SK-N-SH (cell line): ENCODE measurements at regions not wholly inside any gene's neighbourhood (a gene's known extent, or its start where the extent isn't known, plus 50 kb on each side); places are given as distances from the start of the nearest gene placed in this dataset.

Source experiments
- CTCF ChIA-PET: fragments of 300-600, 350-600 bp; formaldehyde crosslinking; extraction: SDS; loops from one replicate; lab custom pipeline; 2021; lab: Yijun Ruan, JAX
- POLR2A ChIA-PET: fragments of 350-600 bp; sonication (Branson Sonifier 250); formaldehyde crosslinking; extraction: SDS; loops from one replicate; lab custom pipeline; 2020; ENCODE audit warnings: antibody characterized with exemption, inconsistent platforms; lab: Yijun Ruan, JAX
- DNase-seq: peaks from one replicate; pipeline ENCODE4 v3.0.0; 2012
- H2AFZ ChIP-seq: fragments of 200-600 bp; sonication (generic); 2 replicates; pipeline ENCODE4 v1.8.1; 2016; ENCODE audit warnings: antibody characterized with exemption, mild to moderate bottlenecking, low read depth
- H3F3A ChIP-seq: fragments of 200-600 bp; sonication (generic); replicated peaks from 2 replicates; pipeline ENCODE3; 2016; ENCODE audit warnings: antibody characterized with exemption, mild to moderate bottlenecking; ENCODE audit not compliant: insufficient read depth
- H3K27ac ChIP-seq, 2 experiments: fragments of 200-500 bp in 1 of 2; fragments of 200-600 bp in 1 of 2; sonication (Bioruptor generic) in 1 of 2; sonication (generic), shearing (Covaris generic) in 1 of 2; 2 replicates each; pipeline versions ENCODE4 v1.5.1 to v1.6.1; 2014 to 2016; ENCODE audit warnings: low read depth in 2 of 2, inconsistent platforms in 1 of 2, low read length in 1 of 2, mild to moderate bottlenecking in 1 of 2, mixed read lengths in 1 of 2
- H3K27me3 ChIP-seq: fragments of 200-600 bp; sonication (generic), shearing (Covaris generic); 2 replicates; pipeline ENCODE4 v1.6.1; 2016; ENCODE audit warnings: mixed run types; ENCODE audit not compliant: insufficient read depth
- H3K36me3 ChIP-seq, 2 experiments: fragments of 200-500 bp in 1 of 2; fragments of 200-600 bp in 1 of 2; sonication (Bioruptor generic) in 1 of 2; sonication (generic) in 1 of 2; replicated peaks in 1 of 2; 2 replicates each; pipeline versions ENCODE3 to v1.5.1; 2014 to 2016; ENCODE audit warnings: low read length in 1 of 2, mild to moderate bottlenecking in 1 of 2; ENCODE audit not compliant: insufficient read depth in 2 of 2, control insufficient read depth in 1 of 2
- H3K4me1 ChIP-seq, 2 experiments: fragments of 200-500 bp in 1 of 2; fragments of 200-600 bp in 1 of 2; sonication (Bioruptor generic) in 1 of 2; sonication (generic), shearing (Covaris generic) in 1 of 2; 2 replicates each; pipeline versions ENCODE4 v1.5.1 to v1.6.1; 2014 to 2016; ENCODE audit warnings: low read depth in 1 of 2, low read length in 1 of 2, mixed run types in 1 of 2; ENCODE audit not compliant: insufficient read depth in 2 of 2, control insufficient read depth in 1 of 2
- H3K4me2 ChIP-seq: fragments of 200-600 bp; sonication (generic), shearing (Covaris generic); 2 replicates; pipeline ENCODE4 v1.6.1; 2017; ENCODE audit warnings: mixed run types
- H3K4me3 ChIP-seq, 2 experiments: fragments of 200-500 bp in 1 of 2; fragments of 200-600 bp in 1 of 2; sonication (Bioruptor generic) in 1 of 2; sonication (generic), shearing (Covaris generic) in 1 of 2; 2 replicates each; pipeline versions ENCODE4 v1.5.1 to v1.8.1; 2014 to 2016; ENCODE audit warnings: low read depth in 2 of 2, inconsistent platforms in 1 of 2, low read length in 1 of 2, mild to moderate bottlenecking in 1 of 2, mixed read lengths in 1 of 2, moderate library complexity in 1 of 2
- H3K79me2 ChIP-seq: fragments of 200-600 bp; sonication (generic); 2 replicates; pipeline ENCODE4 v1.8.1; 2017; ENCODE audit warnings: mild to moderate bottlenecking; ENCODE audit not compliant: insufficient read depth
- H3K9ac ChIP-seq: fragments of 200-600 bp; sonication (generic); 2 replicates; pipeline ENCODE4 v1.6.1; 2017; ENCODE audit warnings: mixed run types
- H3K9me2 ChIP-seq: fragments of 200-600 bp; sonication (generic); 2 replicates; pipeline ENCODE4 v1.6.1; 2017; ENCODE audit warnings: mixed run types
- H3K9me3 ChIP-seq: fragments of 200-600 bp; sonication (generic); 2 replicates; pipeline ENCODE4 v1.6.1; 2017; ENCODE audit warnings: mixed run types, mild to moderate bottlenecking, moderate library complexity
- H4K20me1 ChIP-seq: fragments of 200-600 bp; sonication (generic); 2 replicates; pipeline ENCODE4 v1.6.1; 2017; ENCODE audit warnings: mild to moderate bottlenecking, mixed run types; ENCODE audit not compliant: insufficient read depth
- EP300 ChIP-seq, 2 experiments: IDR thresholded peaks; 2 replicates each; pipeline versions ENCODE4 v1.4.0 to v1.6.1; 2012; ENCODE audit warnings: borderline replicate concordance in 1 of 2, low read depth in 1 of 2, low read length in 1 of 2
- GATA2 ChIP-seq: sonication (generic); formaldehyde crosslinking; IDR thresholded peaks from 2 replicates; pipeline ENCODE4 v1.5.0; 2020; ENCODE audit warnings: mild to moderate bottlenecking, missing genetic modification reagents
- IRF3 ChIP-seq: fragments of 150-350 bp; IDR thresholded peaks from 2 replicates; pipeline ENCODE4 v1.6.1; 2016; ENCODE audit warnings: mild to moderate bottlenecking, low read depth, low read length
- NRF1 ChIP-seq: IDR thresholded peaks from 2 replicates; pipeline ENCODE4 v1.6.1; 2012; ENCODE audit warnings: low read depth, mild to moderate bottlenecking, low read length
- POLR2AphosphoS5 ChIP-seq: IDR thresholded peaks from 2 replicates; pipeline ENCODE4 v1.6.1; 2012; ENCODE audit warnings: low read depth, low read length
- RCOR1 ChIP-seq: fragments of 150-350 bp; IDR thresholded peaks from 2 replicates; pipeline ENCODE4 v1.6.1; 2017; ENCODE audit warnings: antibody characterized with exemption, low read length
- REST ChIP-seq: IDR thresholded peaks from 2 replicates; pipeline ENCODE4 v1.6.1; 2012; ENCODE audit warnings: mild to moderate bottlenecking, low read depth, low read length, moderate library complexity
- WGBS: methylation state at CpG from one replicate; pipeline ENCODE4 v1.1.6; 2017; ENCODE audit warnings: low lambda C conversion rate; 5-methylcytosine and 5-hydroxymethylcytosine counted together

- H3K9ac ChIP-seq, result no peak overlapping the region
- WGBS, result 12% methylated on average over 5 of the region's 5 CpGs
- POLR2A ChIA-PET, result no interaction called here
Observed at GRCh38 chr15:46879032-46879770, 838.1 kb upstream of the SEMA6D start.

More at GRCh38 chr15:46879032-46879770, 838.1 kb upstream of the SEMA6D start:
- Histone ChIP-seq H3K9me2 (no peaks in the 10 kb centered on the region), H3K4me3 (no peak overlapping the region), H3K79me2 (no peaks in the 10 kb centered on the region), H3F3A (no peaks in the 10 kb centered on the region), H3K36me3 (no peaks in the 10 kb centered on the region), H3K4me2 (no peak overlapping the region), H3K4me1 (no peaks in the 10 kb centered on the region; a peak in 1 of 4 replicates), H3K27ac (peak overlapping the region in 1 of 2 experiments; percentile 58; a peak in 2 of 4 replicates), H4K20me1 (no peaks in the 10 kb centered on the region), H2AFZ (no peak overlapping the region), H3K9me3 (no peaks in the 10 kb centered on the region), H3K27me3 (no peaks in the 10 kb centered on the region)
- CTCF ChIA-PET, result interaction anchor here (1.0 to 1.7 kb wide), 4 partner anchors 14 to 22 kb away, joined by 3 to 6 read pairs (median 4); no protein-coding TSS in a partner anchor
- peak; percentile 15 for DNase-seq
- TF ChIP-seq IRF3, result no peak
- TF ChIP-seq NRF1, result no peak
- peak; percentile 74; the same call in 1 of the 2 replicates for TF ChIP-seq RCOR1
- TF ChIP-seq EP300 (IDR thresholded peaks at IDR 0.05; ENCODE audit: borderline replicate concordance in 1 of 2, low read depth in 1 of 2, low read length in 1 of 2), result peak in 1 of 2 experiments; percentile 54; a peak in 1 of 4 replicates
- no peak for TF ChIP-seq POLR2AphosphoS5
- TF ChIP-seq REST, result no peak
- peak; percentile 87 for TF ChIP-seq GATA2
